GM12875 (cell line): ENCODE measurements at regions not wholly inside any gene's neighbourhood (a gene's known extent, or its start where the extent isn't known, plus 50 kb on each side); places are given as distances from the start of the nearest gene placed in this dataset.

Experiments
- H3K4me3 ChIP-seq: one replicate; pipeline ENCODE4 v1.5.1; 2011; ENCODE audit warnings: low read depth, low read length, control low read depth
- TF ChIP-seq, protein P1 (sequence below): IDR thresholded peaks from 2 replicates; pipeline ENCODE4 v1.5.1; 2011; ENCODE audit warnings: low read depth, mild to moderate bottlenecking, control low read depth, inconsistent platforms, low read length, moderate library complexity, borderline replicate concordance; ENCODE audit not compliant: insufficient read depth

DNA sequence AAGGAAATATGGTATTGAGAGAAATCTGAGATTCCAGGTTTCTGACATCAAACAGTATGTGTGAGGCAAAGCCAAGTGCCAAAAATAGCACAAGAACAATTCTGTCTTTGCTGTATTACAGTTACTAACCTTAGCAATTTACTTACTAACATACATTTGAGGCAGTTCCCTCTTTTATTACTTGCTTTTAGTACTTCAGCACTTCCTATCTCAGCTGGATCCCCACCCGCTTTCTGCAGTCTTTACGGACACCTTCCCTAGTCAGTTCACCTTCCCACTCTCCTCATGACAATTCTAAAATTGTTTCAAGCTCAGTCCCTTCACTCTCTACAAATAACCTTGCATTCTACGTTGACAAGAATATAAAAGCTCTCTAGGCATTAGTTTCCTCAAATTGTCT is 79.2 kb downstream of the ELAPOR2 start:
- TF ChIP-seq, protein P1, sequence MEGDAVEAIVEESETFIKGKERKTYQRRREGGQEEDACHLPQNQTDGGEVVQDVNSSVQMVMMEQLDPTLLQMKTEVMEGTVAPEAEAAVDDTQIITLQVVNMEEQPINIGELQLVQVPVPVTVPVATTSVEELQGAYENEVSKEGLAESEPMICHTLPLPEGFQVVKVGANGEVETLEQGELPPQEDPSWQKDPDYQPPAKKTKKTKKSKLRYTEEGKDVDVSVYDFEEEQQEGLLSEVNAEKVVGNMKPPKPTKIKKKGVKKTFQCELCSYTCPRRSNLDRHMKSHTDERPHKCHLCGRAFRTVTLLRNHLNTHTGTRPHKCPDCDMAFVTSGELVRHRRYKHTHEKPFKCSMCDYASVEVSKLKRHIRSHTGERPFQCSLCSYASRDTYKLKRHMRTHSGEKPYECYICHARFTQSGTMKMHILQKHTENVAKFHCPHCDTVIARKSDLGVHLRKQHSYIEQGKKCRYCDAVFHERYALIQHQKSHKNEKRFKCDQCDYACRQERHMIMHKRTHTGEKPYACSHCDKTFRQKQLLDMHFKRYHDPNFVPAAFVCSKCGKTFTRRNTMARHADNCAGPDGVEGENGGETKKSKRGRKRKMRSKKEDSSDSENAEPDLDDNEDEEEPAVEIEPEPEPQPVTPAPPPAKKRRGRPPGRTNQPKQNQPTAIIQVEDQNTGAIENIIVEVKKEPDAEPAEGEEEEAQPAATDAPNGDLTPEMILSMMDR = no peak
- no peak overlapping the region for H3K4me3 ChIP-seq

DNA sequence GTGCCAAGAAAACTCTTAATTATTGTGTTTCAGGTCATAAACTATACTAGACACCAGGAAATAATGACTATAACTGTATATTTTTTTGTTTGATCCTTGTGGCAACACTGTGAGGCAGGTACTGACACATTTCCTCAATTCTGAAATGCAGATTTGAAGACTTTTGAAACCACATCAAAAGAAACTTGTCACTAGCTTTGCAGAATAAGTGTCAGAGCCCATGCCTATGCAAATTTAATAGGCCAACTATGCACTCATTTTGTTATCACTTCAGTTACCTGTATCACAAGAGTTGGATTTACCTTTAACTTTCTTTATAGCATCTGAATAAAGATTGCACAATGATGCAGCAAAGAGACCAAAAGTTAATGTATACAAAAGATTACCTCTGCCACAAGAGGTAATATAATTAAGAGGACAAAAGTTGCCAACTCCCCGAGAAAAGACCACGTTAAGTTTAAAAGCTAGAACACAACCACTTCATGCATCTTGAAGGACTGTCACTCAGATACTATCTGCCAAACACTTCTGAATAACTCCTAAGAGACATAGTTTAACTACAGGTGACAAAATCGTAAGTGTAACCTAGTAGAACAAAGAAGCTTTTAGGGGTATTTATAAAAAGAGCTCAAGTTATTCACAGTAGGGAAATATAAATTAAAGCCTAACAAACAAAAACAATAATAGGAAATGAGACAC is 80.5 kb downstream of the ELAPOR2 start:
- H3K4me3 ChIP-seq = no peak overlapping the region
- TF ChIP-seq, protein P1 = no peak

DNA sequence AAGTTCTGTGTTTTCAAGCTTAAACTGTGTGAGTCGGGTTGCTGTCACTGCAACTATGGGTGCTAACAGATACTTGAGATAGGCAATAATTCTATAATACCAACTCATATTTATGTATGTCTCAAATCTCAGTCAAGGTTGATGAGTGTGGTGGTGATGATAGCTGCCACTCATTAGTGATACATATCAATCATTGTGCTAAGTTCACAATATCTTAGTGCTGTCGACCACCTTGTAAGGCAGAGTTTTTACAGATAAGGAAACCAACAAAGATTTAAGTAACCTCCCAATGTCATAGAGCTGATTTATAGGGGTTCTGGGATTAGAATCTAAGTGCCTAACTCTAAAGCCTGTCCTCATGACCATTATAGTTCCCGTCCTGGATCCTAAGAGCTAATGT is 82.5 kb downstream of the ELAPOR2 start:
- TF ChIP-seq, protein P1 = no peak
- no peak overlapping the region for H3K4me3 ChIP-seq

DNA sequence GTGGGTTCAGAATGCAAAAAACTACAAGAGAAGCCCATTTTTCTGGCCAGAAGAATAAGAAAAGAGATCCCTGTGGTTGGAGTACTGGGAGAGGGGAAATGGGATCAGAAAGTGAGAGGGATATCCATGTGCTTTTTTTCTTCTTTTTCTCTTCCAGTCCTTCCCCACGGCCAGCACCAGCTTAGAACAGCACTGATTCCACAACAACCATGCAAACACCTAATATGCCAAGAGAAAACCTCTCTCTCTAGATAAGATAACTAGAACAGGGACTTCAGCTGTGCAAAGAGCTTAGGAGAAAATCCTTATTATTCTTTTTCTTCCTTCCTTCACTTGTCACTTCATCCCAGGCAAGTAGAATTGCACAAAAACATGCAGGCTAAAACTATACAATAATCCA is 83.5 kb downstream of the ELAPOR2 start:
- TF ChIP-seq, protein P1 = no peak

DNA sequence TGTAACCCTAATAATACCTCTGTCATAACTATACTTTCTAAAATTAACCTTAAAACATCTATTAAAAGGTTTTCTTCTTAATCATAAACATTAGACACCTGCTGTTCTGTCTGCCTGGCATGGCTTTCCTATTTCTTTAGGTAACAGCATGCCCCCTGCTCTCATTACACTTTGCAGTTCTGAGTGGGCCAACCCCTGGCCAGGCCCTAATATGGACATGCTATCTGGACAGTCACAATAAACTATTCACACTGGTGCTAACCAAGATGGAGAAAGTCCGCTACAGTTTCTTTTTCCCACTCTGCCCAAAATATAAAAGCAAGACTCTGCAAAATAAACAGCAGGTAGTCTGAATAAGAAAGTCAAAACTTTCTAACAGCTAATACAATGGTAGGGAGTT is 84.0 kb downstream of the ELAPOR2 start:
- TF ChIP-seq, protein P1 = no peak
- H3K4me3 ChIP-seq = no peak overlapping the region

More for the DNA sequence above, 83.5 kb downstream of the ELAPOR2 start:
- H3K4me3 ChIP-seq = no peak overlapping the region

DNA sequence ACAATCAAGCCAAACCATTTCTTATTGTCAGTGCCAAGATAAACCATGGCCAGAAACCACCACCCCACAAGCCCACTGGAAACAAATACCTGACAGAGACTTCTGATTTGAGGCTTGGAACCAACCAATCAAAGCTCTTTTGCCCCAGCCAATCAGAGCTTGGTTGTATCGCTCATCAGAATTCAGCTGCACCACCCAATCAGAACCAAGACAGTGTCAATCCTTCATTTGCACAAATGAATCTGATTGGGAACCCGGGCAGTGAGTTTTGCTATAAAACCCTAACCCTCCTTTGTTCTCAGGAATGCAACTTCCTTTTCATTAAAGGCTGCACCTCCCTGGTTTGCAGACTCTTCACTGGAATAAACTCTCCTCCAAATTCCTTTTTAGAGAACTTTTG is 87.4 kb downstream of the ELAPOR2 start:
- no peak overlapping the region for H3K4me3 ChIP-seq
- TF ChIP-seq, protein P1 = no peak

DNA sequence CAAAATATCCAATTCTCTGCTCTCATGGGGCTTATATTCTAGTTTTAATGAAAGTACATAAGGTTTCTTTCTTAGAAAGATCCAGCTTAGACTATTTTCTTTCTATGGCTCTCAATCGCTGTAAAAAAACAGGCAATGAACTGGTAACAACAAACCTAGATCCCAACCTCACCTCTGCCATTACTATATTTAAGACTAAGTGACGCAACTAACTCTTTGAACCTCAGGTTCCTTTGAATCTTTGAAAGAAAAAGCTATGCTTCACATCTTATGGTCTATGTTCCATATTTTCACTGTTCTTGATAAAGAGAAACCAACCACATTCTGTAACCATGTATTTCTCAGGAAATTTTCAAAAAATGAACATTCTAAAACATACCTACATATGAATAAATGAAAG is 88.5 kb downstream of the ELAPOR2 start:
- TF ChIP-seq, protein P1 = no peak

More for the DNA sequence above, 88.5 kb downstream of the ELAPOR2 start:
- no peak overlapping the region for H3K4me3 ChIP-seq
